ENCODE measurements at regions not wholly inside any gene's neighbourhood (a gene's known extent, or its start where the extent isn't known, plus 50 kb on each side); places are given as distances from the start of the nearest gene placed in this dataset.

DNA sequence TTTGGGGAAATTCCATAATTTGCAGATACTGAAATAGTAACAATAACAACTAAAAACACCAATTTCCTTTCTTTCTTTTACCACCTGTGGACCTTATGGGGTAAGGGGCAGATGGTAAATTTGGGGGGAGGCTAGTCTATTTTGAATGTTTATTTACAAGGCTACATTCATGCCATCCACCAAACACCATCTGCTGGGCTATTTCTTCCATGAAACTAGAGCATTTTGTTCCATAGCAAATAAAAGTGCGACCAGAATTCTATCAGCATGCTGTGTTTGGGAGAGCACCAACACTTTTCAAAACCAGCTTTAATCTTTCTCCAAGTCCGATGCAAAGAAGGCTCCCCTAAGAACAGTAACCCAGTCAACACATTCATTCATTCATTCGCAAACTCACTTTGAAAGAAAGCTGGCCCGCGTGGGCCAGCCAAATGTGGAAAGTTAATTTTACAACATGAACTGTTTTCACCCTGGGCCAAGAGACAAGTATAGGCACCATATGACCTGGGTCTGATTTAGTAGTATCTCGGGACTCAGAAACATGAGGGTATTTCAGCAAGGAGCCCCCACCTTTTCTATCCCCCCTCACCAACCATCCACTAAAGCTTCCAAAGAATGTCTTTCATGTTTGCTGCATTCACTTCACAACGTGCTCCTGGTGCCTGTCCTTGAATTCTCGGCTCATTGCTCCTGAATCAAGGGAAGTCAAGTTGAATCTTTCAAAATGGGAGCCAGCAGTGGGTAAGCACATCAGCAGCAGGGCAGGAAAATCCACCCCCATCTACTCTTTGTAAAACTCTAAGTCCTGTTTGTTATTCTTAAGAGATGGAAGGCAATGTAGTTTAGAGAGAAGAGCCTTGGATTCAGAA is 210.6 kb downstream of the C1D start:
- Histone ChIP-seq H3K36me3 (no peaks in the 10 kb centered on the region), H3K4me1 (no peaks in the 10 kb centered on the region), H3K4me3 (no peak overlapping the region), H3K27ac (no peak overlapping the region), H3K27me3 (no peaks in the 10 kb centered on the region), H3K9me3 (no peaks in the 10 kb centered on the region)
- intact Hi-C loops (cut with DNase I; ENCODE audit: low total_unique reads) (no loop called here), in situ Hi-C loops (cut with MboI; ENCODE audit: low pct_ligation_motif_present in 1 of 4, low pct_unique_long_range_greater_than_20kb in 1 of 4, low sequenced_read_pairs in 3 of 4) (no loop called here)
- TF ChIP-seq POLR2AphosphoS5 (IDR thresholded peaks at IDR 0.05) (no peak), EP300 (IDR thresholded peaks at IDR 0.05; ENCODE audit: low read depth) (no peak), POLR2A (IDR thresholded peaks at IDR 0.05) (no peak)
- TF ChIP-seq, protein P1, sequence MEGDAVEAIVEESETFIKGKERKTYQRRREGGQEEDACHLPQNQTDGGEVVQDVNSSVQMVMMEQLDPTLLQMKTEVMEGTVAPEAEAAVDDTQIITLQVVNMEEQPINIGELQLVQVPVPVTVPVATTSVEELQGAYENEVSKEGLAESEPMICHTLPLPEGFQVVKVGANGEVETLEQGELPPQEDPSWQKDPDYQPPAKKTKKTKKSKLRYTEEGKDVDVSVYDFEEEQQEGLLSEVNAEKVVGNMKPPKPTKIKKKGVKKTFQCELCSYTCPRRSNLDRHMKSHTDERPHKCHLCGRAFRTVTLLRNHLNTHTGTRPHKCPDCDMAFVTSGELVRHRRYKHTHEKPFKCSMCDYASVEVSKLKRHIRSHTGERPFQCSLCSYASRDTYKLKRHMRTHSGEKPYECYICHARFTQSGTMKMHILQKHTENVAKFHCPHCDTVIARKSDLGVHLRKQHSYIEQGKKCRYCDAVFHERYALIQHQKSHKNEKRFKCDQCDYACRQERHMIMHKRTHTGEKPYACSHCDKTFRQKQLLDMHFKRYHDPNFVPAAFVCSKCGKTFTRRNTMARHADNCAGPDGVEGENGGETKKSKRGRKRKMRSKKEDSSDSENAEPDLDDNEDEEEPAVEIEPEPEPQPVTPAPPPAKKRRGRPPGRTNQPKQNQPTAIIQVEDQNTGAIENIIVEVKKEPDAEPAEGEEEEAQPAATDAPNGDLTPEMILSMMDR (IDR thresholded peaks at IDR 0.05), result no peak
- DNase-seq, result no peak
- 61 to 83% methylated on average over 4 to 8 of the region's 8 CpGs for WGBS, 2 donors (ENCODE audit: low coverage in 1 of 2)

DNA sequence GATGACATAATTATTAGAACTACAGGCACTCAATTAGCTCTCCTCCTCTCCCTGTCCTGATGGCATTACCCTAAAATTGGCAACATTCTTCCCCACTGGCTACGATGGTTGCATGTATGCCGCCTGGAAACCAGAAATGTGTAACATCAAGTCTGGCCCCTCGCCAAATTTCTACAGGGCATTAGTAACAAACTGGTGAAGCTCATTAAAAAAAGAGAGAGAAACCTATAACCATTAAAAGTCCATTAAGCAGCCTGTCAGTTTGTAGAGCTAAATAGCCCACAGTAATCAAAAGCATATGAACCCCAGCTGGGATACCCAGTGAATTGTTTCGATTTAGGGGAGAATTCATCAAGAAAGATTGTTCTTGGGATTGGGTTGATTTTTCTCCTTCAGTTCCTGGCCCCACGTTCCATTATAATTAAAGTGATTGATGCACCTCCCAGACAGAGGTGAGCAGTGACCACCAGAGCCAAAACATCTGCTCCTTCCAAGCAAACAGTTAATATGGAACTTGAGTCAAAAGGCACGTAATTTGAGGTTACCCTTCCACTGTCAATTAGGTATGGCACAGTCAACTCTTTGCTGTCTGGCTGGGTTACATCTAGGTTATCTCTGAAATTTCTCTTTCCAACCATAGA is 208.6 kb downstream of the C1D start:
- TF ChIP-seq EP300 (IDR thresholded peaks at IDR 0.05; ENCODE audit: low read depth) (no peak), POLR2AphosphoS5 (IDR thresholded peaks at IDR 0.05) (no peak), POLR2A (IDR thresholded peaks at IDR 0.05) (no peak)
- TF ChIP-seq, protein P1 (IDR thresholded peaks at IDR 0.05), result no peak
- in situ Hi-C loops (cut with MboI; ENCODE audit: low pct_ligation_motif_present in 1 of 4, low pct_unique_long_range_greater_than_20kb in 1 of 4, low sequenced_read_pairs in 3 of 4), result no loop called here

DNA sequence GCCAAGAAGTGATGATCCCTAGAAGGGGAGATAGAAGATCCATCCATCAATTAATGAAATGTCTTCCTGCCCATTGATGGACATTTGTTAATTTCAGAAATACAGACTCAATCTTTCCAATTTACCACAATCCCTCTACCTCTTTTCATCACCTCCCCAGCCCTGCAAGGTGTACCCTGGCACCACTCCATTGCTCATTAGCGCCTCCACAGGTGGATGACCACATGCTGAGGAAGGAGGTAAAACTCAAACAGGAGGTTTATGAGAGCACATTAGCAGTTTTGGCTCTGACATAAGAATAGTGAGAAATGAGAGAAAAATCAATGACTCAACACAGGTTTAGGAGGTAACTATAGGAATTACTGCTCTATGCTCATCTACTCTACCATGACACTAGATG is 208.0 kb downstream of the C1D start:
- H3K27me3 ChIP-seq, result peaks cover 3% of the 10 kb centered on the region
- no peaks in the 10 kb centered on the region for H3K4me1 ChIP-seq
- no peak overlapping the region for H3K27ac ChIP-seq
- in situ Hi-C loops (cut with MboI; ENCODE audit: low pct_ligation_motif_present in 1 of 4, low pct_unique_long_range_greater_than_20kb in 1 of 4, low sequenced_read_pairs in 3 of 4), result no loop called here
- intact Hi-C loops (cut with DNase I; ENCODE audit: low total_unique reads), result no loop called here
- H3K4me3 ChIP-seq, result no peak overlapping the region
- H3K9me3 ChIP-seq, result no peaks in the 10 kb centered on the region
- H3K36me3 ChIP-seq, result no peaks in the 10 kb centered on the region
- TF ChIP-seq, protein P1 (IDR thresholded peaks at IDR 0.05), result no peak
- TF ChIP-seq EP300 (IDR thresholded peaks at IDR 0.05; ENCODE audit: low read depth) (no peak), POLR2A (IDR thresholded peaks at IDR 0.05) (no peak), POLR2AphosphoS5 (IDR thresholded peaks at IDR 0.05) (no peak)
- no peak for DNase-seq
- WGBS, 2 donors (ENCODE audit: low coverage in 1 of 2), result 62 to 89% methylated on average over 1 of the region's 1 CpG

More for the DNA sequence above, 208.6 kb downstream of the C1D start:
- DNase-seq, result no peak
- Histone ChIP-seq H3K36me3 (no peaks in the 10 kb centered on the region), H3K4me1 (no peaks in the 10 kb centered on the region), H3K27me3 (peaks cover 3% of the 10 kb centered on the region), H3K27ac (no peak overlapping the region), H3K4me3 (no peak overlapping the region), H3K9me3 (no peaks in the 10 kb centered on the region)
- WGBS, 2 donors (ENCODE audit: low coverage in 1 of 2), result 78 to 82% methylated on average over 5 to 6 of the region's 6 CpGs
- intact Hi-C loops (cut with DNase I; ENCODE audit: low total_unique reads), result no loop called here

DNA sequence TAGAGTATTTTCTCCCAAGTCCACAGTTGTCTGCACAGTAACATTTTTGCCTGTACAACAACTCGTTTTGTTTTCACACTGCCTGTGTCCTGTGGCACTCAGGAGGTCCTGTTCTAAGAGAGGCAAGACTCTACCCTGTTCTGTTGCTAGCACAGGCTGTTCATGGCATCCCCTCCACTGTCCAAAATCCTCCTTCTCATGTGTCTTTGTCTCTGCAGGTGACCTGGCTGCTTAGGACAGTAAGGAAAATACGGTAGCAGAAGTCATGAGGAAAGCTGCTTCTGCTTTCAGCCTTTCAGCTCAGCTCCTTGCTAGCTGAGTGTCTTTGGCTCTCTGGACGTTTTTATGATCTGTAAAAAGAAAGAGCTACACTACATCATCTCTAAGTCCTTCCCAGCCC is 205.9 kb downstream of the C1D start:
- 36 to 47% methylated on average over 2 to 3 of the region's 3 CpGs for WGBS, 2 donors (ENCODE audit: low coverage in 1 of 2)

More for the DNA sequence above, 205.9 kb downstream of the C1D start:
- H3K36me3 ChIP-seq, result no peaks in the 10 kb centered on the region
- H3K27ac ChIP-seq, result no peak overlapping the region
- H3K4me1 ChIP-seq, result no peaks in the 10 kb centered on the region
- TF ChIP-seq EP300 (IDR thresholded peaks at IDR 0.05; ENCODE audit: low read depth) (no peak), POLR2AphosphoS5 (IDR thresholded peaks at IDR 0.05) (no peak), POLR2A (IDR thresholded peaks at IDR 0.05) (no peak)
- TF ChIP-seq, protein P1 (IDR thresholded peaks at IDR 0.05), result no peak
- H3K9me3 ChIP-seq, result no peaks in the 10 kb centered on the region
- no peak overlapping the region for H3K4me3 ChIP-seq
- no peak for DNase-seq
- in situ Hi-C loops (cut with MboI; ENCODE audit: low pct_ligation_motif_present in 1 of 4, low pct_unique_long_range_greater_than_20kb in 1 of 4, low sequenced_read_pairs in 3 of 4), result no loop called here
- intact Hi-C loops (cut with DNase I; ENCODE audit: low total_unique reads), result no loop called here
- H3K27me3 ChIP-seq, result peaks cover 6% of the 10 kb centered on the region

All from transverse colon (tissue), 4 donors.